Activated naive CD4-positive, alpha-beta T cell treated with anti-CD3 and anti-CD28 coated beads for 36 hours (primary cell): ENCODE measurements at regions not wholly inside any gene's neighbourhood (a gene's known extent, or its start where the extent isn't known, plus 50 kb on each side); places are given as distances from the start of the nearest gene placed in this dataset.
"Not testable (repeated sequence)": the region's sequence is repeated elsewhere in the genome, so short reads cannot be mapped to it uniquely, and the experiment has no call there.

ENCODE experiments used
- CTCF ChIA-PET: fragments of 350-600 bp; sonication (Branson Sonifier 250); formaldehyde crosslinking; loops from one replicate; lab custom pipeline; 2021; ENCODE audit warnings: antibody characterized with exemption; lab: Charles Lee
- DNase-seq: peaks from one replicate; pipeline ENCODE4 v3.0.0-alpha.2; 2020
- H3K27ac Mint-ChIP-seq: one replicate; pipeline ENCODE4 v1.8.0; 2021; ENCODE audit warnings: mild to moderate bottlenecking, mixed read lengths
- H3K27me3 Mint-ChIP-seq: one replicate; pipeline ENCODE4 v1.8.0; 2021; ENCODE audit warnings: low read depth, mixed read lengths
- H3K36me3 Mint-ChIP-seq: one replicate; pipeline ENCODE4 v1.8.0; 2021; ENCODE audit warnings: low read depth, mixed read lengths
- H3K4me1 Mint-ChIP-seq: one replicate; pipeline ENCODE4 v1.8.0; 2021; ENCODE audit warnings: low read depth, mixed read lengths
- H3K4me3 Mint-ChIP-seq: one replicate; pipeline ENCODE4 v1.8.0; 2021; ENCODE audit warnings: mild to moderate bottlenecking, moderate library complexity, mixed read lengths
- H3K9me3 Mint-ChIP-seq: one replicate; pipeline ENCODE4 v1.8.0; 2021; ENCODE audit warnings: mixed read lengths
- intact Hi-C: fragments of 100-400 bp; cut with micrococcal nuclease; formaldehyde crosslinking; loops from one replicate; pipeline ENCODE4 v1.15.1; 2023

- CTCF ChIA-PET = no interaction called here
- no peaks in the 10 kb centered on the region for H3K4me1 Mint-ChIP-seq
- H3K27ac Mint-ChIP-seq = no peak overlapping the region
- no peaks in the 10 kb centered on the region for H3K27me3 Mint-ChIP-seq
- no peaks in the 10 kb centered on the region for H3K36me3 Mint-ChIP-seq
- H3K9me3 Mint-ChIP-seq = no peaks in the 10 kb centered on the region
- intact Hi-C loops = no loop called here
- H3K4me3 Mint-ChIP-seq = no peak overlapping the region
- no peak for DNase-seq
Observed at GRCh38 chr5:82721087-82721410, 356.1 kb downstream of the TMEM167A start.

GRCh38 chr5:82720213-82721086, 356.7 kb downstream of the TMEM167A start:
- Mint-ChIP-seq H3K9me3 (no peaks in the 10 kb centered on the region), H3K27me3 (no peaks in the 10 kb centered on the region), H3K27ac (no peak overlapping the region), H3K4me3 (no peak overlapping the region), H3K4me1 (no peaks in the 10 kb centered on the region), H3K36me3 (no peaks in the 10 kb centered on the region)
- intact Hi-C loops = no loop called here
- DNase-seq = no peak
- CTCF ChIA-PET = no interaction called here

GRCh38 chr5:82719368-82719767, 357.8 kb downstream of the TMEM167A start:
- H3K27ac Mint-ChIP-seq = no peak overlapping the region
- no peak overlapping the region for H3K4me3 Mint-ChIP-seq
- H3K9me3 Mint-ChIP-seq = no peaks in the 10 kb centered on the region
- H3K36me3 Mint-ChIP-seq = no peaks in the 10 kb centered on the region
- no peaks in the 10 kb centered on the region for H3K4me1 Mint-ChIP-seq
- intact Hi-C loops = no loop called here
- DNase-seq = no peak
- H3K27me3 Mint-ChIP-seq = no peaks in the 10 kb centered on the region
- CTCF ChIA-PET = no interaction called here

- Mint-ChIP-seq H3K27ac (no peak overlapping the region), H3K36me3 (no peaks in the 10 kb centered on the region), H3K9me3 (no peaks in the 10 kb centered on the region), H3K4me1 (no peaks in the 10 kb centered on the region), H3K4me3 (no peak overlapping the region), H3K27me3 (no peaks in the 10 kb centered on the region)
- CTCF ChIA-PET = no interaction called here
- intact Hi-C loops = no loop called here
- DNase-seq = no peak
Observed at GRCh38 chr5:82717738-82718137, 359.5 kb downstream of the TMEM167A start.

GRCh38 chr5:82714732-82715131, 362.5 kb downstream of the TMEM167A start:
- H3K9me3 Mint-ChIP-seq, H3K27ac Mint-ChIP-seq, CTCF ChIA-PET, DNase-seq, H3K27me3 Mint-ChIP-seq, H3K4me3 Mint-ChIP-seq, H3K4me1 Mint-ChIP-seq, H3K36me3 Mint-ChIP-seq, intact Hi-C loops: not testable (repeated sequence)

GRCh38 chr5:82713811-82714210, 363.4 kb downstream of the TMEM167A start:
- Mint-ChIP-seq H3K4me3 (no peak overlapping the region), H3K4me1 (no peaks in the 10 kb centered on the region), H3K9me3 (no peaks in the 10 kb centered on the region), H3K27me3 (peaks cover 2% of the 10 kb centered on the region), H3K36me3 (no peaks in the 10 kb centered on the region), H3K27ac (no peak overlapping the region)
- CTCF ChIA-PET = no interaction called here
- no peak for DNase-seq
- intact Hi-C loops = no loop called here

- intact Hi-C loops = no loop called here
- H3K27ac Mint-ChIP-seq = no peak overlapping the region
- DNase-seq = no peak
- no peaks in the 10 kb centered on the region for H3K4me1 Mint-ChIP-seq
- no peaks in the 10 kb centered on the region for H3K36me3 Mint-ChIP-seq
- H3K4me3 Mint-ChIP-seq = no peak overlapping the region
- no peaks in the 10 kb centered on the region for H3K9me3 Mint-ChIP-seq
- CTCF ChIA-PET = no interaction called here
- peaks cover 4% of the 10 kb centered on the region for H3K27me3 Mint-ChIP-seq
Observed at GRCh38 chr5:82707741-82708140, 369.5 kb downstream of the TMEM167A start.

GRCh38 chr5:82704381-82704780, 372.8 kb downstream of the TMEM167A start:
- CTCF ChIA-PET = interaction anchor here (0.6 kb wide), 1 partner anchor 1243 kb away, joined by 3 read pairs; no protein-coding TSS in a partner anchor
- DNase-seq = no peak
- Mint-ChIP-seq H3K27ac (no peak overlapping the region), H3K36me3 (no peaks in the 10 kb centered on the region), H3K4me3 (no peak overlapping the region), H3K9me3 (no peaks in the 10 kb centered on the region), H3K4me1 (no peaks in the 10 kb centered on the region), H3K27me3 (peaks cover 8% of the 10 kb centered on the region)
- intact Hi-C loops = no loop called here

- Mint-ChIP-seq H3K27ac (no peak overlapping the region), H3K36me3 (no peaks in the 10 kb centered on the region), H3K27me3 (peaks cover 4% of the 10 kb centered on the region), H3K4me1 (no peaks in the 10 kb centered on the region), H3K9me3 (no peaks in the 10 kb centered on the region), H3K4me3 (no peak overlapping the region)
- intact Hi-C loops = no loop called here
- DNase-seq = no peak
- CTCF ChIA-PET = no interaction called here
Observed at GRCh38 chr5:82702046-82702445, 375.1 kb downstream of the TMEM167A start.

GRCh38 chr5:82699737-82700136, 377.5 kb downstream of the TMEM167A start:
- peaks cover 4% of the 10 kb centered on the region for H3K27me3 Mint-ChIP-seq
- H3K4me3 Mint-ChIP-seq = no peak overlapping the region
- H3K27ac Mint-ChIP-seq = no peak overlapping the region
- CTCF ChIA-PET = no interaction called here
- H3K4me1 Mint-ChIP-seq = no peaks in the 10 kb centered on the region
- H3K9me3 Mint-ChIP-seq = no peaks in the 10 kb centered on the region
- intact Hi-C loops = no loop called here
- no peaks in the 10 kb centered on the region for H3K36me3 Mint-ChIP-seq
- DNase-seq = no peak

GRCh38 chr5:82698026-82698425, 379.2 kb downstream of the TMEM167A start:
- no peaks in the 10 kb centered on the region for H3K4me1 Mint-ChIP-seq
- H3K27me3 Mint-ChIP-seq = peaks cover 4% of the 10 kb centered on the region
- no peaks in the 10 kb centered on the region for H3K36me3 Mint-ChIP-seq
- no peaks in the 10 kb centered on the region for H3K9me3 Mint-ChIP-seq
- DNase-seq = no peak
- no peak overlapping the region for H3K4me3 Mint-ChIP-seq
- H3K27ac Mint-ChIP-seq = no peak overlapping the region
- CTCF ChIA-PET = interaction anchor here (0.7 kb wide), 1 partner anchor 577 kb away, joined by 3 read pairs; no protein-coding TSS in a partner anchor
- intact Hi-C loops = no loop called here

GRCh38 chr5:82694711-82695285, 382.4 kb downstream of the TMEM167A start:
- H3K36me3 Mint-ChIP-seq = no peaks in the 10 kb centered on the region
- H3K9me3 Mint-ChIP-seq = no peaks in the 10 kb centered on the region
- intact Hi-C loops = no loop called here
- DNase-seq = no peak
- CTCF ChIA-PET = no interaction called here
- H3K27ac Mint-ChIP-seq = no peak overlapping the region
- peaks cover under 1% of the 10 kb centered on the region for H3K27me3 Mint-ChIP-seq
- H3K4me3 Mint-ChIP-seq = no peak overlapping the region
- H3K4me1 Mint-ChIP-seq = no peaks in the 10 kb centered on the region

- intact Hi-C loops = no loop called here
- CTCF ChIA-PET = no interaction called here
- no peak overlapping the region for H3K4me3 Mint-ChIP-seq
- no peak overlapping the region for H3K27ac Mint-ChIP-seq
- H3K36me3 Mint-ChIP-seq = no peaks in the 10 kb centered on the region
- H3K9me3 Mint-ChIP-seq = no peaks in the 10 kb centered on the region
- H3K27me3 Mint-ChIP-seq = peaks cover 2% of the 10 kb centered on the region
- no peak for DNase-seq
- no peaks in the 10 kb centered on the region for H3K4me1 Mint-ChIP-seq
Observed at GRCh38 chr5:82692826-82693225, 384.4 kb downstream of the TMEM167A start.
